ENCODE measurements at regions not wholly inside any gene's neighbourhood (a gene's known extent, or its start where the extent isn't known, plus 50 kb on each side); places are given as distances from the start of the nearest gene placed in this dataset.

GRCh38 chr4:64533159-64533558 is 123.9 kb upstream of the TECRL start:
- TF ChIP-seq POLR2A (IDR thresholded peaks at IDR 0.05; ENCODE audit: low read depth) (no peak), EP300 (IDR thresholded peaks at IDR 0.05) (no peak), POLR2AphosphoS5 (IDR thresholded peaks at IDR 0.05) (no peak)
- TF ChIP-seq, protein P1, sequence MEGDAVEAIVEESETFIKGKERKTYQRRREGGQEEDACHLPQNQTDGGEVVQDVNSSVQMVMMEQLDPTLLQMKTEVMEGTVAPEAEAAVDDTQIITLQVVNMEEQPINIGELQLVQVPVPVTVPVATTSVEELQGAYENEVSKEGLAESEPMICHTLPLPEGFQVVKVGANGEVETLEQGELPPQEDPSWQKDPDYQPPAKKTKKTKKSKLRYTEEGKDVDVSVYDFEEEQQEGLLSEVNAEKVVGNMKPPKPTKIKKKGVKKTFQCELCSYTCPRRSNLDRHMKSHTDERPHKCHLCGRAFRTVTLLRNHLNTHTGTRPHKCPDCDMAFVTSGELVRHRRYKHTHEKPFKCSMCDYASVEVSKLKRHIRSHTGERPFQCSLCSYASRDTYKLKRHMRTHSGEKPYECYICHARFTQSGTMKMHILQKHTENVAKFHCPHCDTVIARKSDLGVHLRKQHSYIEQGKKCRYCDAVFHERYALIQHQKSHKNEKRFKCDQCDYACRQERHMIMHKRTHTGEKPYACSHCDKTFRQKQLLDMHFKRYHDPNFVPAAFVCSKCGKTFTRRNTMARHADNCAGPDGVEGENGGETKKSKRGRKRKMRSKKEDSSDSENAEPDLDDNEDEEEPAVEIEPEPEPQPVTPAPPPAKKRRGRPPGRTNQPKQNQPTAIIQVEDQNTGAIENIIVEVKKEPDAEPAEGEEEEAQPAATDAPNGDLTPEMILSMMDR (IDR thresholded peaks at IDR 0.05) = no peak
